ENCODE measurements at regions not wholly inside any gene's neighbourhood (a gene's known extent, or its start where the extent isn't known, plus 50 kb on each side); places are given as distances from the start of the nearest gene placed in this dataset.

DNA sequence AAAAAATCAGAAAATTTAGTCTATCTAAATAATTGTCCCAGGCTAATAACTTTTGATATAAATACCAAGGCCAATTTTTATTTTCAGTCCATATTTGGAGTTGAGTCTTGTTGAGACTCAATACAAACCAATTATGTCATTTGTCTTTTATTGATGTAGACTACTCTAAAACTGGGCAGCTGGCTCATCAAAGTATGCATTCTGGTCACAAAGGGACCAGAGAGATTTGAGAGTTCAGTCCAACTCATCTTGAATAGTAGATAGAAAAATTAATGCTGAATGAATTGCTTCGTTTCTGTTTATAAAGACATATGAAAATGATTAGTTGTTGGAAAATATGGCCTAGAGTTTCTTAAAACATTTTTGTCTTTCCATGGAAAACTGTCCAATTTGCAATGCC, 412.5 kb upstream of the KLHL4 start:
- TF ChIP-seq, protein P1, sequence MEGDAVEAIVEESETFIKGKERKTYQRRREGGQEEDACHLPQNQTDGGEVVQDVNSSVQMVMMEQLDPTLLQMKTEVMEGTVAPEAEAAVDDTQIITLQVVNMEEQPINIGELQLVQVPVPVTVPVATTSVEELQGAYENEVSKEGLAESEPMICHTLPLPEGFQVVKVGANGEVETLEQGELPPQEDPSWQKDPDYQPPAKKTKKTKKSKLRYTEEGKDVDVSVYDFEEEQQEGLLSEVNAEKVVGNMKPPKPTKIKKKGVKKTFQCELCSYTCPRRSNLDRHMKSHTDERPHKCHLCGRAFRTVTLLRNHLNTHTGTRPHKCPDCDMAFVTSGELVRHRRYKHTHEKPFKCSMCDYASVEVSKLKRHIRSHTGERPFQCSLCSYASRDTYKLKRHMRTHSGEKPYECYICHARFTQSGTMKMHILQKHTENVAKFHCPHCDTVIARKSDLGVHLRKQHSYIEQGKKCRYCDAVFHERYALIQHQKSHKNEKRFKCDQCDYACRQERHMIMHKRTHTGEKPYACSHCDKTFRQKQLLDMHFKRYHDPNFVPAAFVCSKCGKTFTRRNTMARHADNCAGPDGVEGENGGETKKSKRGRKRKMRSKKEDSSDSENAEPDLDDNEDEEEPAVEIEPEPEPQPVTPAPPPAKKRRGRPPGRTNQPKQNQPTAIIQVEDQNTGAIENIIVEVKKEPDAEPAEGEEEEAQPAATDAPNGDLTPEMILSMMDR (conservative IDR thresholded peaks at IDR 0.05 in 1 of 2, IDR thresholded peaks at IDR 0.05 in 1 of 2; ENCODE audit: low read depth in 1 of 2, low read length in 2 of 2), result no peak
- no peak for TF ChIP-seq EZH2 (IDR thresholded peaks at IDR 0.05; ENCODE audit: low read length, missing control alignments)

All from fibroblast of lung (primary cell).